ENCODE measurements at regions not wholly inside any gene's neighbourhood (a gene's known extent, or its start where the extent isn't known, plus 50 kb on each side); places are given as distances from the start of the nearest gene placed in this dataset.
"Not testable (repeated sequence)": the region's sequence is repeated elsewhere in the genome, so short reads cannot be mapped to it uniquely, and the experiment has no call there.

GRCh38 chr3:65170390-65171042 is 482.7 kb upstream of the ADAMTS9 start:
- no peak for DNase-seq

- DNase-seq: no peak
These were observed 482.2 kb upstream of the ADAMTS9 start for GRCh38 chr3:65169961-65170360.

GRCh38 chr3:65168547-65168946 is 480.7 kb upstream of the ADAMTS9 start:
- DNase-seq: no peak

GRCh38 chr3:65166531-65166930 is 478.7 kb upstream of the ADAMTS9 start:
- DNase-seq: no peak

- DNase-seq: no peak
These were observed 470.2 kb upstream of the ADAMTS9 start for GRCh38 chr3:65158023-65158422.

GRCh38 chr3:65153850-65154512 is 466.2 kb upstream of the ADAMTS9 start:
- no peak for DNase-seq

GRCh38 chr3:65151666-65152065 is 463.9 kb upstream of the ADAMTS9 start:
- DNase-seq: no peak

GRCh38 chr3:65149877-65150276 is 462.1 kb upstream of the ADAMTS9 start:
- DNase-seq: no peak

GRCh38 chr3:65148687-65149086 is 460.9 kb upstream of the ADAMTS9 start:
- no peak for DNase-seq

GRCh38 chr3:65146179-65146578 is 458.4 kb upstream of the ADAMTS9 start:
- no peak for DNase-seq

- DNase-seq: no peak
These were observed 457.9 kb upstream of the ADAMTS9 start for GRCh38 chr3:65145680-65146079.

- DNase-seq: no peak
These were observed 457.1 kb upstream of the ADAMTS9 start for GRCh38 chr3:65144791-65145351.

GRCh38 chr3:65142456-65142855 is 454.7 kb upstream of the ADAMTS9 start:
- no peak for DNase-seq

GRCh38 chr3:65138556-65138955 is 450.8 kb upstream of the ADAMTS9 start:
- no peak for DNase-seq

- not testable (repeated sequence) for DNase-seq
These were observed 446.0 kb upstream of the ADAMTS9 start for GRCh38 chr3:65133752-65134151.

GRCh38 chr3:65130782-65131181 is 443.0 kb upstream of the ADAMTS9 start:
- DNase-seq: no peak

GRCh38 chr3:65128346-65128745 is 440.5 kb upstream of the ADAMTS9 start:
- no peak for DNase-seq

GRCh38 chr3:65126527-65127410 is 439.0 kb upstream of the ADAMTS9 start:
- DNase-seq: no peak

- not testable (repeated sequence) for DNase-seq
These were observed 432.4 kb upstream of the ADAMTS9 start for GRCh38 chr3:65120156-65120555.

- no peak for DNase-seq
These were observed 431.2 kb upstream of the ADAMTS9 start for GRCh38 chr3:65118912-65119499.

GRCh38 chr3:65114041-65114440 is 426.2 kb upstream of the ADAMTS9 start:
- DNase-seq: no peak

- DNase-seq: no peak
These were observed 425.0 kb upstream of the ADAMTS9 start for GRCh38 chr3:65112751-65113300.

GRCh38 chr3:65110661-65111060 is 422.9 kb upstream of the ADAMTS9 start:
- DNase-seq: no peak

Data from NCI-H1092 (cell line).